ENCODE measurements at regions not wholly inside any gene's neighbourhood (a gene's known extent, or its start where the extent isn't known, plus 50 kb on each side); places are given as distances from the start of the nearest gene placed in this dataset.

- ChIA-PET CTCF (no interaction called here), POLR2A (no interaction called here)
- DNase-seq (ENCODE audit: low spot score): no peak
- Mint-ChIP-seq H3K27ac (no peak overlapping the region), H3K4me3 (no peak overlapping the region), H3K9me3 (peaks cover 8% of the 10 kb centered on the region), H3K27me3 (ENCODE audit: low read depth) (peaks cover 37% of the 10 kb centered on the region), H3K36me3 (no peaks in the 10 kb centered on the region), H3K4me1 (peaks cover 30% of the 10 kb centered on the region)
- no peak for ATAC-seq
- TF ChIP-seq USF2 (CRISPR knock-in tag; IDR thresholded peaks at IDR 0.05): no peak
- TF ChIP-seq ZNF532 (CRISPR knock-in tag; IDR thresholded peaks at IDR 0.05; ENCODE audit: borderline replicate concordance): no peak
- TF ChIP-seq ETV6 (CRISPR knock-in tag; IDR thresholded peaks at IDR 0.05): no peak
- TF ChIP-seq AFF4 (CRISPR knock-in tag; IDR thresholded peaks at IDR 0.05; ENCODE audit: borderline replicate concordance): no peak
- no peak for TF ChIP-seq NR2C2 (CRISPR knock-in tag; IDR thresholded peaks at IDR 0.05)
Measured at GRCh38 chr11:13109616-13110015, 100.5 kb downstream of the RASSF10 start.

GRCh38 chr11:13110145-13110544, 101.0 kb downstream of the RASSF10 start:
- ChIA-PET CTCF (interaction anchor here (0.6 kb wide), 1 partner anchor 146 kb away, joined by 4 read pairs; no protein-coding TSS in a partner anchor), POLR2A (no interaction called here)
- H3K27me3 Mint-ChIP-seq (ENCODE audit: low read depth): peaks cover 31% of the 10 kb centered on the region
- H3K36me3 Mint-ChIP-seq: no peaks in the 10 kb centered on the region
- H3K9me3 Mint-ChIP-seq: peaks cover 8% of the 10 kb centered on the region
- peaks cover 30% of the 10 kb centered on the region for H3K4me1 Mint-ChIP-seq
- no peak for DNase-seq (ENCODE audit: low spot score)
- H3K27ac Mint-ChIP-seq: no peak overlapping the region
- no peak overlapping the region for H3K4me3 Mint-ChIP-seq
- no peak for ATAC-seq
- TF ChIP-seq STAT6 (CRISPR knock-in tag; conservative IDR thresholded peaks at IDR 0.05; ENCODE audit: low read depth) (no peak), USF2 (CRISPR knock-in tag; IDR thresholded peaks at IDR 0.05) (no peak), FOXP4 (CRISPR knock-in tag; IDR thresholded peaks at IDR 0.05) (no peak), ZNF532 (CRISPR knock-in tag; IDR thresholded peaks at IDR 0.05; ENCODE audit: borderline replicate concordance) (no peak), RORB (CRISPR knock-in tag; IDR thresholded peaks at IDR 0.05) (no peak), GRHL2 (CRISPR knock-in tag; IDR thresholded peaks at IDR 0.05; ENCODE audit: insufficient replicate concordance, severe bottlenecking) (no peak), E2F1 (CRISPR knock-in tag; IDR thresholded peaks at IDR 0.05) (no peak), ZNF138 (CRISPR knock-in tag; conservative IDR thresholded peaks at IDR 0.05) (no peak), ZNF232 (CRISPR knock-in tag; IDR thresholded peaks at IDR 0.05) (no peak), FOXJ3 (CRISPR knock-in tag; IDR thresholded peaks at IDR 0.05; ENCODE audit: borderline replicate concordance) (no peak)
